GM12875 (cell line): ENCODE measurements at regions not wholly inside any gene's neighbourhood (a gene's known extent, or its start where the extent isn't known, plus 50 kb on each side); places are given as distances from the start of the nearest gene placed in this dataset.

Source experiments
- H3K4me3 ChIP-seq: one replicate; pipeline ENCODE4 v1.5.1; 2011; ENCODE audit warnings: low read depth, low read length, control low read depth
- CTCF ChIP-seq: IDR thresholded peaks from 2 replicates; pipeline ENCODE4 v1.5.1; 2011; ENCODE audit warnings: low read depth, mild to moderate bottlenecking, control low read depth, inconsistent platforms, low read length, moderate library complexity, borderline replicate concordance; ENCODE audit not compliant: insufficient read depth

GRCh38 chr18:42392416-42392815, 437.4 kb downstream of the PIK3C3 start:
- H3K4me3 ChIP-seq: no peak overlapping the region
- TF ChIP-seq CTCF: no peak

- no peak overlapping the region for H3K4me3 ChIP-seq
- no peak for TF ChIP-seq CTCF
These were observed 437.9 kb downstream of the PIK3C3 start for GRCh38 chr18:42392926-42393325.

GRCh38 chr18:42394238-42394637, 439.2 kb downstream of the PIK3C3 start:
- TF ChIP-seq CTCF: no peak
- H3K4me3 ChIP-seq: no peak overlapping the region

GRCh38 chr18:42401131-42401673, 446.2 kb downstream of the PIK3C3 start:
- TF ChIP-seq CTCF: no peak
- H3K4me3 ChIP-seq: no peak overlapping the region

- H3K4me3 ChIP-seq: no peak overlapping the region
- no peak for TF ChIP-seq CTCF
These were observed 449.1 kb downstream of the PIK3C3 start for GRCh38 chr18:42404151-42404550.

GRCh38 chr18:42409005-42409404, 454.0 kb downstream of the PIK3C3 start:
- TF ChIP-seq CTCF: no peak
- no peak overlapping the region for H3K4me3 ChIP-seq

GRCh38 chr18:42412281-42412680, 457.2 kb downstream of the PIK3C3 start:
- no peak for TF ChIP-seq CTCF
- no peak overlapping the region for H3K4me3 ChIP-seq
